Gastroesophageal sphincter (tissue), 4 donors: ENCODE measurements at regions not wholly inside any gene's neighbourhood (a gene's known extent, or its start where the extent isn't known, plus 50 kb on each side); places are given as distances from the start of the nearest gene placed in this dataset.

Experiments
- ATAC-seq: fragments of 150-250 bp; one replicate; pipeline ENCODE4 v1.9.1; 2016; ENCODE audit warnings: mild to moderate bottlenecking, moderate library complexity
- H3K27ac ChIP-seq, 4 donors: fragments of 200-600 bp; sonication (generic) in 3 of 4; 1 replicate in 3 of 4; 2 replicates in 1 of 4; pipeline ENCODE4 v1.5.1; 2016 to 2019
- H3K27me3 ChIP-seq: fragments of 200-600 bp; sonication (generic); one replicate; pipeline ENCODE4 v1.5.1; 2019
- H3K36me3 ChIP-seq, 2 donors: fragments of 200-600 bp; sonication (generic); one replicate each; pipeline ENCODE4 v1.5.1; 2019; ENCODE audit warnings: control low read depth in 1 of 2
- H3K4me1 ChIP-seq, 3 donors: fragments of 200-600 bp; sonication (generic); 1 replicate in 2 of 3; 2 replicates in 1 of 3; pipeline ENCODE4 v1.5.1; 2016 to 2019; ENCODE audit warnings: control low read depth in 2 of 3
- H3K4me3 ChIP-seq, 2 donors: fragments of 200-600 bp; sonication (generic); one replicate each; pipeline ENCODE4 v1.5.1; 2019; ENCODE audit warnings: mild to moderate bottlenecking in 1 of 2, moderate library complexity in 1 of 2
- H3K9me3 ChIP-seq, 3 donors: fragments of 200-600 bp; sonication (generic); one replicate each; pipeline ENCODE4 v1.5.1; 2017 to 2019; ENCODE audit warnings: control low read depth in 2 of 3
- EP300 ChIP-seq: sonication (generic); formaldehyde crosslinking; IDR thresholded peaks from one replicate; pipeline ENCODE4 v1.6.1; 2017; ENCODE audit warnings: antibody characterized with exemption, mild to moderate bottlenecking
- POLR2A ChIP-seq, 2 donors: fragments of 450-650 bp; IDR thresholded peaks; one replicate each; pipeline ENCODE4 v1.6.1; 2017; ENCODE audit warnings: antibody characterized with exemption in 2 of 2, mild to moderate bottlenecking in 2 of 2, moderate library complexity in 1 of 2
- POLR2AphosphoS5 ChIP-seq: sonication (generic); formaldehyde crosslinking; IDR thresholded peaks from one replicate; pipeline ENCODE4 v1.6.1; 2017; ENCODE audit warnings: antibody characterized with exemption
- WGBS, 2 donors: methylation state at CpG; one replicate each; pipeline ENCODE4 v1.1.5; 2018; ENCODE audit warnings: low coverage in 1 of 2; 5-methylcytosine and 5-hydroxymethylcytosine counted together
- TF ChIP-seq, protein P1 (sequence below), 4 experiments: fragments of 200-600 bp in 2 of 4; fragments of 450-650 bp in 2 of 4; sonication (generic) in 1 of 4; IDR thresholded peaks; one replicate each; pipeline ENCODE4 v1.5.1; 2017 to 2019; ENCODE audit warnings: antibody characterized with exemption in 4 of 4, mild to moderate bottlenecking in 2 of 4, moderate library complexity in 2 of 4

DNA sequence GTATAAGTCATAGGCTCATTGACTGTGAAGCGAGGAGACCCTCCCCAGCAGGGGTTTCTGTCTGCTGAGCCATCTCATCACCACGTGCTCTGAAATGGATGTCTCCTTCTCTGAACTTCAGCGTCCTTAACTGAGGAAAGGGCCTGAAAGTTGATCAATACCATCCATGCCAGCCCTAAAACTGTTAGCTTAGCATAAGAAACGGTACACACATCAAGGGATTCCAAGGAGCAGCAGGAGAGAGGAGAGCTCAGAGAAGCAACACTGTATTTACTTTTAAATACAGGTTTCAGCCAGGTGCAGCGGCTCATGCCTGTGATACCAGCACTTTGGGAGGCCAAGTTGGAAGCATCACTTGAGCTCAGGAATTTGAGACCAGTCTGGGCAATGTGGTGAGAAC lies 248.9 kb upstream of the TNRC6C start:
- no peaks in the 10 kb centered on the region for H3K36me3 ChIP-seq
- no peak overlapping the region for H3K4me3 ChIP-seq
- ATAC-seq = no peak
- no peak for TF ChIP-seq EP300
- TF ChIP-seq, protein P1, sequence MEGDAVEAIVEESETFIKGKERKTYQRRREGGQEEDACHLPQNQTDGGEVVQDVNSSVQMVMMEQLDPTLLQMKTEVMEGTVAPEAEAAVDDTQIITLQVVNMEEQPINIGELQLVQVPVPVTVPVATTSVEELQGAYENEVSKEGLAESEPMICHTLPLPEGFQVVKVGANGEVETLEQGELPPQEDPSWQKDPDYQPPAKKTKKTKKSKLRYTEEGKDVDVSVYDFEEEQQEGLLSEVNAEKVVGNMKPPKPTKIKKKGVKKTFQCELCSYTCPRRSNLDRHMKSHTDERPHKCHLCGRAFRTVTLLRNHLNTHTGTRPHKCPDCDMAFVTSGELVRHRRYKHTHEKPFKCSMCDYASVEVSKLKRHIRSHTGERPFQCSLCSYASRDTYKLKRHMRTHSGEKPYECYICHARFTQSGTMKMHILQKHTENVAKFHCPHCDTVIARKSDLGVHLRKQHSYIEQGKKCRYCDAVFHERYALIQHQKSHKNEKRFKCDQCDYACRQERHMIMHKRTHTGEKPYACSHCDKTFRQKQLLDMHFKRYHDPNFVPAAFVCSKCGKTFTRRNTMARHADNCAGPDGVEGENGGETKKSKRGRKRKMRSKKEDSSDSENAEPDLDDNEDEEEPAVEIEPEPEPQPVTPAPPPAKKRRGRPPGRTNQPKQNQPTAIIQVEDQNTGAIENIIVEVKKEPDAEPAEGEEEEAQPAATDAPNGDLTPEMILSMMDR (IDR thresholded peaks at IDR 0.05) = no peak
- no peak for TF ChIP-seq POLR2A (IDR thresholded peaks at IDR 0.05)
- no peak for TF ChIP-seq POLR2AphosphoS5
- no peak overlapping the region for H3K27ac ChIP-seq
- H3K27me3 ChIP-seq = no peaks in the 10 kb centered on the region
- H3K4me1 ChIP-seq = no peaks in the 10 kb centered on the region
- WGBS, 2 donors = 69 to 90% methylated on average over 4 of the region's 5 CpGs
- peaks cover 0 to 23% (median 0%) of the 10 kb centered on the region in 3 donors for H3K9me3 ChIP-seq

DNA sequence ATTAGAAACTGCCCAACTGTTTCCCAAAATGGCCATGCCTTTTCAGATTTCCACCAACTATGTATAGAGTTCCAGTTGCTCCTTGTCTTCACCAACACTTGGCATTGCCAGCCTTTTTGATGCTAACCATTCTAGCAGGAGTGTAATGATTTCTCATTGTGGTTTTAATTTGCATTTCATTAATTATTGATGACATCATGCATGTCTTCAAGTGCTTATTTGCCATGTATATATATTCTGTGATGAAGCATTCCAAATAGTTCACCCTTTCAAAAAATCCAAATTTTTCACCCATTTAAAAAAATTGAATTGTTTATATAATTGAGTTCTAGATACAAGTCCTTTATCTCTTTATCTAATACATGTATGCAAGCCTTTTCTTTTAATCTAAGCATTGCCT lies 245.9 kb upstream of the TNRC6C start:
- no peak for TF ChIP-seq EP300
- TF ChIP-seq, protein P1 (IDR thresholded peaks at IDR 0.05) = no peak
- no peaks in the 10 kb centered on the region for H3K36me3 ChIP-seq
- H3K4me3 ChIP-seq = no peak overlapping the region
- no peaks in the 10 kb centered on the region for H3K27me3 ChIP-seq
- H3K4me1 ChIP-seq = no peaks in the 10 kb centered on the region
- no peak for ATAC-seq
- no peak overlapping the region for H3K27ac ChIP-seq
- H3K9me3 ChIP-seq = peaks cover 0 to 8% (median 0%) of the 10 kb centered on the region in 3 donors

DNA sequence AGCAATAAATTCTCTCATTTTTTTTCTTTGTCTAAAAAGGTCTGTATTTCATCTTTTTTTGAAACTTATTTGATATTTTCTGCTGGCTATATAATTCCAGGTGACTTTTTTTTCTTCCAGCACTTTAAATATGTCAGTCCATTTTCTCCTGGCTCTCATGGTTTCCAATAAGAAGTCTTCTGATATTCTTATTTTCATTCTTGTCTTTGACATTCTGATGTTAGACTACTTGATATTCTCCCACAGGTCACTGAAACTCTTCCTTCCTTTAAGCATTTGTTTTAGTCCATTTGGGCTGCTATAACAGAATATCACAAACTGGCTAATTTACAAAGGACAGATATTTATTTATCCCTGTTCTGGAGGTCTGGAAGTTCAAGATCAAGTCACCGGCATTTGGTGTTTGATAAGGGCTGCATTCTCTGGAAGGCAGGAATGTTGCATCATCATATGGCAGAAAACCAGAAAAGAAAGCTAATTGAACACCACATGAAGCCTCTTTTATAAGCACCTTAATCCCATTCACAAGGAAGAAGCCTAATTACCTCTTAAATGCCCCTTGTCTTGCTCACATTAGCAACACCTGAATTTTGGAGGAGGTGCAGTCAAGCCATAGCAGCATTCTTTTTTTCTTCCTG lies 242.1 kb upstream of the TNRC6C start:
- H3K27me3 ChIP-seq = no peaks in the 10 kb centered on the region
- H3K4me1 ChIP-seq = no peaks in the 10 kb centered on the region
- WGBS, 2 donors = 73 to 80% methylated on average over 1 of the region's 1 CpG
- TF ChIP-seq POLR2AphosphoS5 (no peak), EP300 (no peak), POLR2A (IDR thresholded peaks at IDR 0.05) (no peak)
- TF ChIP-seq, protein P1 (IDR thresholded peaks at IDR 0.05) = no peak
- peaks cover 0 to 8% (median 0%) of the 10 kb centered on the region in 3 donors for H3K9me3 ChIP-seq
- no peak overlapping the region for H3K4me3 ChIP-seq
- ATAC-seq = no peak
- no peak overlapping the region for H3K27ac ChIP-seq
- H3K36me3 ChIP-seq = no peaks in the 10 kb centered on the region

DNA sequence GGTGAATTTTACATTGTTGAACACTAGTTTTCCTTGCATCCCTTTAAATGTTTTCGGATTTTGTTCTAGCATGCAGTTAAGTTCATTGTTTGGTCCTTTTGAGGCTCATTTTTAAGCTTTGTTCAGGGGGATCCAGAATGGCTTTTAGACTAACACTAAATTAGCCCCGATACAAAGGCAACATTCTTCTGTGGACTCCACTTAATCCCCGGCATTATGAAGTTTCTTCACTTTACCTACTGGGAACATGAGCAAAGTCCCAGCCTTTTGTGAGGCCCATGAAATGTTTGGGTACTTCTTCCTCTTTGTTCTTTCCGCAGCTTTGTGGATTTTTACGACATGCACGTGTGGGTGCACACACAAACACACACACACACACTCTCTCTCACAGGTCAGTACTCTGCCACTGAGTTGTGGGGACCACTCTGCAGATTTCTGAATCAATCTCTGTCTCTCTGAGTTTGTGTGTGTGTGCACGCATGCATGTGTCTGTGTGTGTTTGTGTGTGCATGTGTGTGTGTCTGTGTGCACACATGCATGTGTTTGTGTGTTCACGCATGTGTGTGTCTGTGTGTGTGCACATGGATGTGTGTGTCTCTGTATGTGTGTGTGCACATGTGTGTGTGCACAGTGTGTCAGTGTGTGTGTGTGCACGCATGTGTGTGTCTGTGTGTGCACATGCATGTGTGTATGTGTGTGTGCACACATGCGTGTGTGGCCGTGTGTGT lies 240.4 kb upstream of the TNRC6C start:
- Histone ChIP-seq H3K4me1 (no peaks in the 10 kb centered on the region), H3K4me3 (no peak overlapping the region), H3K9me3 (no peaks in the 10 kb centered on the region), H3K27me3 (no peaks in the 10 kb centered on the region), H3K36me3 (no peaks in the 10 kb centered on the region), H3K27ac (no peak overlapping the region)
- 84 to 90% methylated on average over 2 to 10 of the region's 11 CpGs for WGBS, 2 donors
- no peak for ATAC-seq
- TF ChIP-seq, protein P1 (IDR thresholded peaks at IDR 0.05) = no peak
- no peak for TF ChIP-seq POLR2AphosphoS5
- TF ChIP-seq POLR2A (IDR thresholded peaks at IDR 0.05) = no peak
- TF ChIP-seq EP300 = no peak

DNA sequence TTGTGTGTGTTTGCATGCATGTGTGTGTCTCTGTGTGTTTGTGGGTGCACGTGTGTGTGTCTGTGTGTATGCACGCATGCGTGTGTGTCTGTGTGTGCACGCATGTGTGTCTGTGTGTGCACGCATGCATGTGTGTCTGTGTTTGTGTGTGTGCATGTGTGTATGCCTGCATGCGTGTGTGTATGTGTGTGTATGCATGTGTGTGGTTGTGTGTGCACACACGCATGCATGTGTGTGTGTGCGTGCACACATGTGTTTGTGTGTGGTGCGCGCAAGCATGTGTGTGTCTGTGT lies 239.9 kb upstream of the TNRC6C start:
- TF ChIP-seq EP300 (no peak), POLR2AphosphoS5 (no peak), POLR2A (IDR thresholded peaks at IDR 0.05) (no peak)
- TF ChIP-seq, protein P1 (IDR thresholded peaks at IDR 0.05) = no peak
- no peaks in the 10 kb centered on the region for H3K4me1 ChIP-seq
- WGBS, 2 donors = 89 to 92% methylated on average over 4 of the region's 10 CpGs
- no peaks in the 10 kb centered on the region for H3K9me3 ChIP-seq
- no peaks in the 10 kb centered on the region for H3K27me3 ChIP-seq
- ATAC-seq = no peak
- no peak overlapping the region for H3K27ac ChIP-seq
- H3K4me3 ChIP-seq = no peak overlapping the region
- H3K36me3 ChIP-seq = no peaks in the 10 kb centered on the region
